Activated T-helper 9 cell treated with anti-CD3 and anti-CD28 coated beads, Interleukin-2, amount 50 U/mL, for 16 hours (primary cell): ENCODE measurements at regions not wholly inside any gene's neighbourhood (a gene's known extent, or its start where the extent isn't known, plus 50 kb on each side); places are given as distances from the start of the nearest gene placed in this dataset.

Experiments used
- DNase-seq: peaks from one replicate; pipeline ENCODE4 v3.0.0-alpha.2; 2020; ENCODE audit warnings: low read depth

DNA sequence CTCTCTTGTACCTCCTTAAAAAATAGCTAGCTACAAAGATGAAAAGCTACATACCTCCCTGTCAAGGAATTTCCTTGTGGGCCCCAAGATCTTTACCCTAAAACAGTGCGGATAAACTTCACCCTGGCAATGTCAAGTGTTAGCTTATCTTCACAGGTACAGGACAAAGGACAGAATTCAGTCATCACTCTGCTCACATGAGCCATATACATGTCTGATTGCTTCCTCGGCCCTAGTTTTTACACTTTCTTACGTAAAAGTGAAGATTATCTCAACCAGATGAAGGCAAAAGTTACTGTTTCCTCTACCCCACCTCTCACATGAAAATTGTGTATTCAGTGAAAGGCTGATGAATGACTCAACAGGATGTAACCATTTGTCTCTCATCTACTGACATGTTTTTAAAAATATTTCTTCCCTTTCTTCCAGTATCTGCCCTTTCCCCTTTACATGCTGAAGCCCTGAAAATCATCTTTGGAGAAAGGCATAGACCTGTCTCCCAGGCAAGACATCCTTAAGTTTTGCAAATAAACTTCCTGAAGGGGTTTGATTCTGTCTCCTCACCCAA is 890.1 kb downstream of the GALC start:
- no peak for DNase-seq

GRCh38 chr14:87097015-87097414 is 896.0 kb downstream of the GALC start:
- DNase-seq, result no peak

DNA sequence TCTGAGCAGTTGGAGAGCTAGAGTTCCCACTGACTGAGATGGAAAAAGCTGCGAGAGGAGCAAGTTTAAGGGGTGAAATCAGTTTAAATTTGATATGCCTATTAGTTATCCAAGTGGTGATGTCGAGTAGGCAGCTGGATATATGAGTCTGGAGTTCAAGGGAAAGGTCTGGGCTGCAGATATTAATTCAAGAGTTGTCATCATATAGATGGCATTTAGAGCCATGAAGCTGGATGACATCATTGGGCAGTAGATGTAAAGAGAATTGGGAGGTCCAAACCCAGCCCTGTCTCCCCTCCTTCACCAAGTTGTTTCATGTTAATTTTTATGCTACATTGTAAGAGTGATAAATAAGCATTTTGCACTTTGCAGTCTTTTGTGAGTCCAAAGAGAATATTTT is 898.1 kb downstream of the GALC start:
- DNase-seq, result no peak

GRCh38 chr14:87088588-87088987 is 904.4 kb downstream of the GALC start:
- DNase-seq, result no peak

DNA sequence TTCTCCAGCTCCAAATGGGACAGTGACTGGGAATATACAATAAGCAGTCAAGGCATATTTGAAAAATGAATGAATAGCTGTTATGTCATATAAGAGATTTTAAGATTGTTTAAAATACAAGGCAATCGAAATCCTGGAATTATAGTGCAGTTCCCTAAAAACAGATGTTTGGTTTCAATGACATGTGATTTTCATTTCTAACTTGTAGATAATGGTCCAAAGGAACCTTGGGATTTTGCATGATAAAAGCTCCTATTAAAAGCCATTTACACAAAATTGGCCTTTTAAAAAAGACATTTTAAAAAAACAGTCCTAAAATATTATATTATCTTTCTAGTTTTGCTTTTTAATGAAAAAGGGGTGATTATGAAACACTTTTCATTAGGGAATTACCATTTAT is 905.1 kb downstream of the GALC start:
- no peak for DNase-seq

DNA sequence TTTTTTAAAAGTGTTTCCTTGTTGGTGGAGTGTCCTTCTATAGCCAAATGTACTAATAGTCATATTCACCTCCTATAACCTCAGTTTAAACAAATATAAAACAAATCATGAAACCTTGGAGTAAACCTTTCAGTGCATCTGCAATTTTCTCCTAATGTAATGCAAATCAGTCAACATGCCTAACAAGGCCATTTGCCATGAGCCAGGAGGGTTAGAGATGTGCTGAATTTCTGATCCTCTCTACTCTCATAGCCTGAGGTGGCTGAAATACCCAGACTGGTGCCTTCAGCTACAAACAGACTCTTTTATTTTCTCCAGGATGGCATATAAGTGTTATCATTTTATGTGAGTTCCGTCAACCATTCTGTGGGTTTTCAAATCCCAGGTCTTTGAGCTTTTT is 908.1 kb downstream of the GALC start:
- DNase-seq, result no peak

DNA sequence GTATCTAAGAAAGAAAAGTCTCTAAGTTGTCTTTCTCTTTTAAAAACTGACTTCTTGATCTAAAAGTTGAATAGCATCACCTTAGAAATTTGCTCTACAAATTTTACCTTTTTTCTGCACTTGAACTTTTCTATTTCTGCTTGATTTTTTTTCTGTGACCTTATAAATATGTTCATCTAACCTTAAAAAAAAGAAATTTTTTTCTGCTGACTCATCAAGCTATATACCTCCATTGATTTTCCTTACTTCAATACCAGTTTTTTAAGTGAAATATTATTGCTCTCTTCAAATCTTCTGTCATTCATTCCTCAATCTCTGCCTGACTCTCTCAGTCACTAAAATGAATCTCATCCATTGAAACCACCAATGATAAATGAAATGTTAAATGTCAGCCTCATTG is 910.1 kb downstream of the GALC start:
- no peak for DNase-seq

- no peak for DNase-seq
Observed at GRCh38 chr14:87081004-87081403, 912.0 kb downstream of the GALC start.

GRCh38 chr14:87080146-87080545 is 912.8 kb downstream of the GALC start:
- no peak for DNase-seq

GRCh38 chr14:87079416-87079815 is 913.6 kb downstream of the GALC start:
- no peak for DNase-seq

- DNase-seq, result no peak
Observed at GRCh38 chr14:87076922-87077321, 916.1 kb downstream of the GALC start.

GRCh38 chr14:87076146-87076545 is 916.8 kb downstream of the GALC start:
- DNase-seq, result no peak

- DNase-seq, result no peak
Observed at GRCh38 chr14:87073880-87074570, 919.0 kb downstream of the GALC start.

DNA sequence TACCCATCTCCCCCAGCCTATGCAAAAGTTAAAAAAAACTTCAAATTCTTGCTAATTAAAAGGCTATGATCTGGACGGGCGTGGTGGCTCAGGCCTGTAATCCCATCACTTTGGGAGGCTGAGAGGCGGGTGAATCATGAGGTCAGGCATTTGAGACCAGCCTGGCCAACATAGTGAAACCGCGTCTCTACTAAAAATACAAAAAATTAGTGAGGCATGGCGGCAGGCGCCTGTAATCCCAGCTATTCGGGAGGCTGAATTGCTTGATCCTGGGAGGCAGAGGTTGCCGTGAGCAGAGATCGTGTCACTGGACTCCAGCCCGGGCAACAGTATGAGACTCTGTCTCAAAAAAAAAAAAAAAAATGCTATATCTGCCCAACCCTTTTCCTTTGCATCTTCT is 925.4 kb downstream of the GALC start:
- no peak for DNase-seq

DNA sequence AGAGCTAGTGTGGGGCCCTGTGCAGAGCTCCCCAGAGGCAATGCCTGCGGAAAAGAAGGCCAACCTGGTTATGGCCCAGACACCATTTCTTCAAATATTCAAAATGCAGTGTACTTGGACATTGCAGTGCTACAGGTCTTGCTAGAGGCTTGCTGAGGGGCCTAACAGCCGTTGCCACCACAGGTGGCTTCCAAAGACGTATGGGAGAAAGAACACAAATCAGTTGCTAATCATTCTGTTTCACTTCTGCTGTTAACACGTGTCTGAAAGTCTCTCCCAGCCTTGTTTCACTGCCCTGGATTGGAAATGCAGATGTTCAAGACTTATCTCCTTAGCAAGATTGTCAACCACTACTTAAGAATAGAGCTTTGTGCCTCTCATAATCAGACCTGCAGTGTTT is 925.9 kb downstream of the GALC start:
- no peak for DNase-seq

- no peak for DNase-seq
Observed at GRCh38 chr14:87066221-87066817, 926.7 kb downstream of the GALC start.

GRCh38 chr14:87065366-87065765 is 927.6 kb downstream of the GALC start:
- no peak for DNase-seq

- DNase-seq, result no peak
Observed at GRCh38 chr14:87063181-87063580, 929.8 kb downstream of the GALC start.

- DNase-seq, result no peak
Observed at GRCh38 chr14:87060405-87060804, 932.6 kb downstream of the GALC start.

DNA sequence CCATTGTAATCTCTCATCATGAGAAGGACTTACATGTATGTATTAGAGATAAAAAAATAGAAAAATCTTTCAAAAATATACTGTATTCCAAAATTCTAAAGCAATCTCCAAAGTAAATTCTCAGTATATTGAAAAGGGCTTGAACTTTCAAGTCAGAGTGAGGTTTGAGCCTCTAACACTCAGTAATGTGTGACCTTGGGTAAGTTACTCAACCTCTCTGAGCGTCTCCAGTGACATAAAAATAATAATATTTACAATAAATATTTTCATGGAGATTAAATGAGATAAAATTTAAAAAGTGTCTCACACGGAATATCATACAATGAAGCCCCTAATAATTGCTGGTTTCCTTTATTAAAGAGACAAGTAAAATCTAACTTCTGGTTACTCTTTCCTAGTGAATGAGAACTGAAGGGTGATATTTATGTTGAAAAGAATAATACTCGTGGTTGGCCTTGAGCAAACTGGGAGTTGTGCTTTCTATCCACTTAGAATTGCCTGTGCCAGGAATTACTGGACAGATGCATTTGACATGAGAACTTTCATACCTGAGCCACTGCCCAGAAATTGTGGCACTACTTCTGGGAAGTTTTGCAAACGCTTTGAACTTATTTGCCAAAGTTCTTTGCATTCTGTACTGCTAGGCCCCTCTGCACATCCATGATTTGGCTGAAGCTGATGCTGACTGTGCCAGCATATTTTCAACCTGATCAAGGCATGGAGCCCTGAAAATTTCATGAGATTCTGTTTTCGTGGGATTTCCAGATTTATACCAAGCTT is 933.7 kb downstream of the GALC start:
- no peak for DNase-seq

- DNase-seq, result no peak
Observed at GRCh38 chr14:87055007-87055406, 938.0 kb downstream of the GALC start.

GRCh38 chr14:87052646-87053225 is 940.2 kb downstream of the GALC start:
- no peak for DNase-seq

- DNase-seq, result no peak
Observed at GRCh38 chr14:87050421-87050820, 942.6 kb downstream of the GALC start.
